Keratinocyte (primary cell): ENCODE measurements at regions not wholly inside any gene's neighbourhood (a gene's known extent, or its start where the extent isn't known, plus 50 kb on each side); places are given as distances from the start of the nearest gene placed in this dataset.

Source experiments
- DNase-seq: peaks from one replicate; pipeline ENCODE4 v3.0.0-alpha.2; 2011; ENCODE audit warnings: low read depth, missing footprints, low spot score
- FAIRE-seq: peaks from 2 replicates; lab custom pipeline; 2011; peaks lifted over from hg19 to GRCh38; lab: Jason Lieb, UNC
- H2AFZ ChIP-seq: 2 replicates; pipeline ENCODE4 v1.6.0; 2012; ENCODE audit warnings: low read length, control low read depth, inconsistent platforms; ENCODE audit not compliant: control insufficient read depth
- H3K27ac ChIP-seq: 2 replicates; pipeline ENCODE4 v1.5.1; 2011; ENCODE audit warnings: low read length; ENCODE audit not compliant: control insufficient read depth, insufficient read depth
- H3K27me3 ChIP-seq: 3 replicates; pipeline ENCODE4 v1.6.0; 2011; ENCODE audit warnings: low read length; ENCODE audit not compliant: control insufficient read depth, insufficient read depth; ENCODE audit errors: extremely low read depth
- H3K36me3 ChIP-seq, 2 experiments: 2 replicates in 1 of 2; 3 replicates in 1 of 2; pipeline ENCODE4 v1.5.1; 2011; ENCODE audit warnings: low read length in 2 of 2, mild to moderate bottlenecking in 1 of 2; ENCODE audit not compliant: control insufficient read depth in 2 of 2, insufficient read depth in 2 of 2; ENCODE audit errors: extremely low read depth in 1 of 2
- H3K4me1 ChIP-seq: 3 replicates; pipeline ENCODE4 v1.5.1; 2011; ENCODE audit warnings: low read length; ENCODE audit not compliant: control insufficient read depth, insufficient read depth; ENCODE audit errors: extremely low read depth
- H3K4me2 ChIP-seq: 3 replicates; pipeline ENCODE4 v1.6.0; 2011; ENCODE audit warnings: low read depth, low read length; ENCODE audit not compliant: control insufficient read depth, insufficient read depth; ENCODE audit errors: extremely low read depth
- H3K4me3 ChIP-seq, 3 experiments: fragments of 200-600 bp in 1 of 3; sonication (generic) in 1 of 3; 2 replicates in 2 of 3; 3 replicates in 1 of 3; pipeline ENCODE4 v1.5.1; 2011 to 2016; ENCODE audit warnings: low read length in 3 of 3, mild to moderate bottlenecking in 3 of 3, control low read depth in 2 of 3, inconsistent platforms in 1 of 3, low read depth in 1 of 3, mixed read lengths in 1 of 3, mixed run types in 1 of 3, moderate library complexity in 1 of 3; ENCODE audit not compliant: control insufficient read depth in 2 of 3, insufficient read depth in 2 of 3; ENCODE audit errors: extremely low read depth in 1 of 3
- H3K79me2 ChIP-seq: 2 replicates; pipeline ENCODE4 v1.6.0; 2012; ENCODE audit warnings: low read length; ENCODE audit not compliant: control insufficient read depth, insufficient read depth
- H3K9ac ChIP-seq: 3 replicates; pipeline ENCODE4 v1.6.0; 2011; ENCODE audit warnings: low read length; ENCODE audit not compliant: control insufficient read depth, insufficient read depth; ENCODE audit errors: extremely low read depth
- H3K9me1 ChIP-seq: 3 replicates; pipeline ENCODE4 v1.6.0; 2011; ENCODE audit warnings: low read length; ENCODE audit not compliant: control insufficient read depth, insufficient read depth; ENCODE audit errors: extremely low read depth
- H3K9me3 ChIP-seq: 2 replicates; pipeline ENCODE4 v1.5.1; 2012; ENCODE audit warnings: low read depth, low read length; ENCODE audit not compliant: control insufficient read depth
- H4K20me1 ChIP-seq: 3 replicates; pipeline ENCODE4 v1.6.0; 2011; ENCODE audit warnings: low read length; ENCODE audit not compliant: control insufficient read depth, insufficient read depth; ENCODE audit errors: extremely low read depth
- CTCF ChIP-seq, 3 experiments: IDR thresholded peaks in 1 of 3; conservative IDR thresholded peaks in 1 of 3; optimal IDR thresholded peaks in 1 of 3; 2 replicates in 2 of 3; 3 replicates in 1 of 3; pipeline versions ENCODE3 to v1.5.1; 2011; ENCODE audit warnings: low read length in 3 of 3, mild to moderate bottlenecking in 3 of 3, moderate library complexity in 2 of 3, control low read depth in 1 of 3, inconsistent platforms in 1 of 3; ENCODE audit not compliant: insufficient read depth in 2 of 3; ENCODE audit errors: extremely low read depth in 1 of 3
- EZH2 ChIP-seq: IDR thresholded peaks from one replicate; pipeline ENCODE4 v1.6.1; 2012; ENCODE audit warnings: inconsistent platforms, mild to moderate bottlenecking, low read length, moderate library complexity
- dilution Hi-C: fragments of 300-500 bp; cut with MboI; formaldehyde crosslinking; loops from one replicate; pipeline ENCODE4 v1.7.0; 2020; ENCODE audit warnings: low sequenced_read_pairs; ENCODE audit not compliant: extremely low pct_ligation_motif_present

DNA sequence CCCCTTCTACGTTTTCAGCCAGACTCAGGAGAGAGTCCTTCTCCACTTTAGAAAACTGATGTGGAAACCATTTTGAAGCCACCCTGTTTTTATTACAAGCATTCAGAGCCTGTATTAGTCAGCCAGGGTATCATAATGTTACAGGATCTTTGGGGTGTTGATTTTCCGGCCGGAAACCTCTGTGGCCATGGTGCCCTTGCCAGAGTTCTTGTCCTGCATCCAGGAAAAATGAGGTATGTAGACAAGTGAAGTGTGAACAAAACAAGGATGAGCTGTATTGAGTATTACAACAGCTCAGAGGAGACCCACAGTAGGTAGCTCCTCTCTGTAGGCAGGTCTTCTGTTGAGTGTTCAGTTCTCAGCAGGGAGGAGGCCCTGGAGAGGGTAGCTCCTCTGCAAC, 241.0 kb upstream of the COPS8 start:
- Histone ChIP-seq H2AFZ (no peak overlapping the region), H3K4me1 (no peaks in the 10 kb centered on the region), H4K20me1 (no peaks in the 10 kb centered on the region), H3K27me3 (no peaks in the 10 kb centered on the region), H3K79me2 (no peaks in the 10 kb centered on the region), H3K9me3 (no peaks in the 10 kb centered on the region), H3K9me1 (no peaks in the 10 kb centered on the region), H3K36me3 (no peaks in the 10 kb centered on the region), H3K27ac (no peak overlapping the region), H3K4me3 (no peak overlapping the region), H3K9ac (no peak overlapping the region), H3K4me2 (no peak overlapping the region)
- TF ChIP-seq CTCF (optimal IDR thresholded peaks at IDR 0.05 in 1 of 3, IDR thresholded peaks at IDR 0.05 in 1 of 3, conservative IDR thresholded peaks at IDR 0.05 in 1 of 3; ENCODE audit: extremely low read depth in 1 of 3, insufficient read depth in 2 of 3, low read length in 3 of 3) (no peak), EZH2 (no peak)
- DNase-seq (no peak), FAIRE-seq (no peak)
- dilution Hi-C loops: no loop called here

DNA sequence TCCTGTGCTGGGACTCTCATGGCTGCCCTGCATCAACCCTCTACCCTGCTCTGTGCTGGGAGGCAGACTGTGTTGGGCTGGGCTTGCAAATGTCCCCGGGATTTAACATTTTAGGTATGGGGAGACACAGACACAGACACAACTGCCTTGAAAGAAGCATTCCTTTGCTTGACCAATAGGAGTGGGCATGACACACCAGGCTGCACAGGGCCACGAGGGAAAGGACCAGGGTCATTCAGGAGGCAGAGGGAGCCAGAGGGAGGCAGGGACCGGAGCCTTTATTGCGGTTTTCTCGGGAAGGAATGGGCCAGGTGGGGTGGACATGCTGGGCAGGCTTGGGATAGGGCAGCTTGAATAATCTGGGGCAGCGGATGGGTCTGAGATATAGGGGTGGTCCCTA, 238.7 kb upstream of the COPS8 start:
- H3K9ac ChIP-seq: no peak overlapping the region
- dilution Hi-C loops: no loop called here
- no peak for DNase-seq
- H3K4me3 ChIP-seq: no peak overlapping the region
- H3K79me2 ChIP-seq: no peaks in the 10 kb centered on the region
- H3K36me3 ChIP-seq: no peaks in the 10 kb centered on the region
- no peak overlapping the region for H3K4me2 ChIP-seq
- H3K27me3 ChIP-seq: no peaks in the 10 kb centered on the region
- no peaks in the 10 kb centered on the region for H4K20me1 ChIP-seq
- H3K27ac ChIP-seq: no peak overlapping the region
- H3K9me1 ChIP-seq: no peaks in the 10 kb centered on the region
- FAIRE-seq: no peak
- no peaks in the 10 kb centered on the region for H3K9me3 ChIP-seq
- TF ChIP-seq EZH2 (no peak), CTCF (optimal IDR thresholded peaks at IDR 0.05 in 1 of 3, IDR thresholded peaks at IDR 0.05 in 1 of 3, conservative IDR thresholded peaks at IDR 0.05 in 1 of 3; ENCODE audit: extremely low read depth in 1 of 3, insufficient read depth in 2 of 3, low read length in 3 of 3) (no peak)
- H3K4me1 ChIP-seq: no peaks in the 10 kb centered on the region
- H2AFZ ChIP-seq: no peak overlapping the region
